HEK293T (cell line): ENCODE measurements at regions not wholly inside any gene's neighbourhood (a gene's known extent, or its start where the extent isn't known, plus 50 kb on each side); places are given as distances from the start of the nearest gene placed in this dataset.

ENCODE experiments used
- ARNT ChIP-seq: fragments of 450-650 bp; IDR thresholded peaks from 2 replicates; pipeline ENCODE4 v1.6.1; 2017; ENCODE audit warnings: mild to moderate bottlenecking
- BHLHE40 ChIP-seq: fragments of 450-650 bp; IDR thresholded peaks from 2 replicates; pipeline ENCODE4 v1.6.1; 2016; ENCODE audit warnings: mild to moderate bottlenecking, moderate library complexity, borderline replicate concordance
- CTBP1 ChIP-seq: fragments of 450-650 bp; IDR thresholded peaks from 2 replicates; pipeline ENCODE4 v1.6.1; 2016; ENCODE audit warnings: borderline replicate concordance
- ELF4 ChIP-seq: fragments of 450-650 bp; IDR thresholded peaks from 2 replicates; pipeline ENCODE4 v1.6.1; 2017; ENCODE audit warnings: antibody characterized with exemption
- FOXA1 ChIP-seq: fragments of 450-650 bp; IDR thresholded peaks from 2 replicates; pipeline ENCODE4 v1.6.1; 2016; ENCODE audit warnings: mild to moderate bottlenecking
- FOXK2 ChIP-seq: fragments of 450-650 bp; IDR thresholded peaks from 2 replicates; pipeline ENCODE4 v1.6.1; 2016; ENCODE audit warnings: mild to moderate bottlenecking
- FOXM1 ChIP-seq: fragments of 450-650 bp; IDR thresholded peaks from 2 replicates; pipeline ENCODE4 v1.6.1; 2017; ENCODE audit warnings: mild to moderate bottlenecking, borderline replicate concordance
- HDGF ChIP-seq: fragments of 450-650 bp; IDR thresholded peaks from 2 replicates; pipeline ENCODE4 v1.6.1; 2017; ENCODE audit warnings: antibody characterized with exemption, borderline replicate concordance
- PKNOX1 ChIP-seq: fragments of 450-650 bp; IDR thresholded peaks from 2 replicates; pipeline ENCODE4 v1.6.1; 2016
- SP1 ChIP-seq: fragments of 450-650 bp; IDR thresholded peaks from 2 replicates; pipeline ENCODE4 v1.6.1; 2017
- SUZ12 ChIP-seq: fragments of 450-650 bp; IDR thresholded peaks from 2 replicates; pipeline ENCODE4 v1.6.1; 2016; ENCODE audit warnings: mild to moderate bottlenecking
- TARDBP ChIP-seq: fragments of 450-650 bp; IDR thresholded peaks from 2 replicates; pipeline ENCODE4 v1.6.1; 2016
- ZNF384 ChIP-seq: fragments of 450-650 bp; IDR thresholded peaks from 2 replicates; pipeline ENCODE4 v1.6.1; 2016

- no peak for TF ChIP-seq FOXK2
- TF ChIP-seq ZNF384 = no peak
- no peak for TF ChIP-seq FOXA1
- TF ChIP-seq BHLHE40 = no peak
- no peak for TF ChIP-seq ELF4
- TF ChIP-seq FOXM1 = no peak
- no peak for TF ChIP-seq SP1
- no peak for TF ChIP-seq TARDBP
- TF ChIP-seq PKNOX1 = no peak
- no peak for TF ChIP-seq ARNT
- TF ChIP-seq CTBP1 = no peak
- no peak for TF ChIP-seq SUZ12
- TF ChIP-seq HDGF = no peak
These were observed 430.4 kb downstream of the TBL1XR1 start for GRCh38 chr3:176766862-176767261.
